Stimulated activated CD4-positive, alpha-beta T cell treated with anti-CD3 and anti-CD28 coated beads, Interleukin-15, amount 100 ng/mL, for 24 hours (primary cell): ENCODE measurements at regions not wholly inside any gene's neighbourhood (a gene's known extent, or its start where the extent isn't known, plus 50 kb on each side); places are given as distances from the start of the nearest gene placed in this dataset.

Experiments
- DNase-seq: peaks from one replicate; pipeline ENCODE4 v3.0.0-alpha.2; 2020

GRCh38 chr1:62989497-62989896, 205.6 kb downstream of the ATG4C start:
- no peak for DNase-seq

DNA sequence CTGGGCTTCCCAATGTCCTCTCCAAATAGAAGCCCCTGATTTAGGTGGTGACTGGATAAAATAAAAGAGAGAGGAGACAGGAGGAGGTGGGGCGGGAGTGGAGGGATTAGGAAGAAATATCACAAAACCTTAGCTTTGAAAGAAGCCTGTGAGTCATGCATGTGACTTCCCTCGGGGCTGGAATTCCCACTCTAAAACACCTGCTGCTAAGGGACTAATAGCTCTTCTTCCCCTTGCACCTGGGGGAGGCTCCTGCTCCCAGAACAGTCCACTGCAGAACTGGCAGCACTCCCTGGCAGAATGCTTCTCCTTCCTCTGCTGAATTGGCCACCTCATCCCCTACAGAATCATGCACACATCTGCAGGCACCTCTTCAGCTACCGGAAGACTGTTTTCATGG, 207.2 kb downstream of the ATG4C start:
- DNase-seq: no peak

DNA sequence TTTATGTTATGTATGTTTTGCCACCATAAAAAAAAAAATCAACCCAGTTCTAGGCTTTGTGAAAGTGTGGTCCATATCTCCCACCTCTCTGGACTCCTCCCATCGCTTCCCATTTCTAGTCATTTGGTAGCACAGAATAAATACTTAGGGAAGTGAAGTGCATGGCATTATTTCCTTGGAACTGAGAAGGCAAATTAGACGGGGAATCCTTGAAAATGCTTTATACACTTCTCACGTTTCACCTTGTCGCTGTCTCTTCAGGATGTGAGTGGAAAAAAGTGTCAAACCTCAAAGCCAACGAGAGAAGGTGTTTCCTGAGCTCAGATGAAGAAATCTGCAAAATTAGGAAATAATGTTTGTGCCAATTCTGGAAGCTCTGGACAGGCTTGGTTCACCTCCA, 209.9 kb downstream of the ATG4C start:
- no peak for DNase-seq

GRCh38 chr1:62995173-62995572, 211.2 kb downstream of the ATG4C start:
- DNase-seq: no peak

DNA sequence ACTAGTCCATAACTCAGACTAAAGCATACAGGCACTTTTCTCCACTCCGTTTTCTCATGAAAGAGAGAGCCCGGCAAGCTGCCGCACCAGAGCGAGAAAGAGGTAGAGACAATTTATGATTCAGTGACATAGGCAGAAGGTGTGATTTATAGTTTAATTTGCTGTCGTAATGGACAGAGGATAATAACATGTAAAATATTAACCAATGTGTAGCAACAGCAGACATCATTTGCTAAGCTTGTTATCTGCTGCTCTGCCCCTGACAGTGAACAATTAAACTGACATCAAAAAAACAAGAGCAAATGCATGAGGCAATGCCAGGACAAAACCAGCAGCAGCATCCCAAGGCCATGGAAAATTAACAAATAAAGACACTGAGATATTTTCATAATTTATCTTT, 214.0 kb downstream of the ATG4C start:
- no peak for DNase-seq

DNA sequence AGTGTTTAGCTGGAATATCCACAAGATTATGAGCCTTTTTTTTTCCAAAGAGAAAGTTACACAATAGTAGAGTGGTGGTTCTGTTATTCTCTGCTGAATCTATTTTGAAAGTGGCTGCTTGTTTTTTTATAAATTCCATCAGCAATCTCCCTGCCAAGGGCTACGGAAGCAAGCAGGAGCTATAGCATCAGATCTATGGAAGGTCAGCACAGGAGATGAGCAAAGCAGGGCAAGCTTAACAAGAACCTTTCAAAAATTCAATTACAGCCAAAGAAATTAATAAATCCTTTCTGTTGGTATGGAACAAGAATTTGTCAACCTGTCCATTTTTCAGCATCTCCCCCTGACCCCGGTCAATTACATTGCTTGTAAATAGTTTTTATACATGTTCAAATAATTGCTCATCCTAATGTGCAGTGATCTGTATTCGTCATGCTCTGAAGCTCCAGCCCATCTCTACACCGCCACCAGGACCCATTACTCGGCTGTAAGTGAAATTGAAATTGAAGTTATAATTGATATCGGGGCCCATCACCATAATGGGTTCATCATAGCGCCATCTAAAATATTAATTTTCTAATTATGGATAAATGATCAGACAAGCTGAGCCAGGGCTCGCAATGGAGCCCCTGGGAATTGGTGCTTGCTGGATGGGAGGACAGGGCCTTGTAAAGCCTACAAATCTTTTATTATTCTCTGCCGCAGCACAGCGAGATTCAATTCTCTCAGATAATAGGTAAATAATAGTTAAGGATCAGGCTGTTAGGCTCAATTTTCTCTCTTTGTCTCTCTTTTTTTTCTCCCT, 215.1 kb downstream of the ATG4C start:
- no peak for DNase-seq

DNA sequence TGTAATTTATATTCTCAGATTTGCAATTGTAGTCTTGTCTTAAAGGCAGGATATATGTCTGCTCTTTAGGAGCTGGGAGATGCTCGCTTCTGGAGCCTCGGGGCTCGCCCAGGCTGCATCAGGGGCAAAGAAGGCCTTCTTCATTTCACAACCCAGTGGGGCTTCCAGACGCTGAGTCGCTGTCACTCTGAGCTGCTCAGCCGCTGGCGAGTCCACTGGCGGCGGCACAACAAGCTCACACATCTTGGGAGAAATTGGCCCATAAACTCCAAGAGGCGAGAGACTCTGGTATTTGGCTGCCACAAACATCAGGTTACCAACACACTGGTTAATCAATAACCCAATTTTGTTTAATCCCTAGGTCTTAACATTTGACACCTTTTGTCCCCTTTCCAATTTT, 216.6 kb downstream of the ATG4C start:
- DNase-seq: no peak

DNA sequence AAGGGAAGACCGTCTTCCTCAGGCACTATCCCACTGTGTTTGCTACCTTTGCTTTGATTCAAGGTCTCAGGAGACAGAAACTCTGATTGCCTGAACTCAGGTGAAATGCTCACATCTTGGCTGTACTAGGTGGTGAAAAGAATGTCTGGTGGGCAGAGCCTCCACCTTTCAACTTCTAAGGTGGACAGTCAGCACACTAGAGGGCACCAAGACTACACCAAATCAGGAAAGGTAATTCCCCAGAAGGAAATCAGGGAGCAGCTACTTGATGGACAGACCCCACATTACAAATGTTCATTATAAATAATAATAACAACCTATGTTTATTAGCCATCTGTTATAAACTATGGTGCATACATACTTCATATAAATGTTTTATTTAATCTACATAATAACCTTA, 220.9 kb downstream of the ATG4C start:
- no peak for DNase-seq

- no peak for DNase-seq
Measured at GRCh38 chr1:63005812-63006211, 221.9 kb downstream of the ATG4C start.

DNA sequence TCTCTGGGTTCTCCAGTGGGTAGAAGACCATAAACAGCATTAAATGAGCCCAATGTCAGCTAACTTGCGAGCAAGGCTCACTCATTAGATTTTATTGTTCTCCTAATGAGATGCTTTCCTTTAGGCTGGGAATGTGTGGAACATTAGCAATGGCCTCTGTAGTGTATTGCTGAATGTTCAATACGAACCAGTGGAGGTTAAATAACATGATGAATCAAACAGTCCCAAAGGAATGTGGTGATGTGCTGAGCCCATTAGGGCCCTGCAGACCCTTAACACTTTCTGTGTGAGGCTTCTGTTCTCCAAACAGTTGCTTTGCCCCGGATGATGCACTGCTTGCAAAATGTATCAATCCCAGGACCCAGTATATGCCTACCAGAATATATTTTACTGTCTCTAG, 225.5 kb downstream of the ATG4C start:
- DNase-seq: no peak

DNA sequence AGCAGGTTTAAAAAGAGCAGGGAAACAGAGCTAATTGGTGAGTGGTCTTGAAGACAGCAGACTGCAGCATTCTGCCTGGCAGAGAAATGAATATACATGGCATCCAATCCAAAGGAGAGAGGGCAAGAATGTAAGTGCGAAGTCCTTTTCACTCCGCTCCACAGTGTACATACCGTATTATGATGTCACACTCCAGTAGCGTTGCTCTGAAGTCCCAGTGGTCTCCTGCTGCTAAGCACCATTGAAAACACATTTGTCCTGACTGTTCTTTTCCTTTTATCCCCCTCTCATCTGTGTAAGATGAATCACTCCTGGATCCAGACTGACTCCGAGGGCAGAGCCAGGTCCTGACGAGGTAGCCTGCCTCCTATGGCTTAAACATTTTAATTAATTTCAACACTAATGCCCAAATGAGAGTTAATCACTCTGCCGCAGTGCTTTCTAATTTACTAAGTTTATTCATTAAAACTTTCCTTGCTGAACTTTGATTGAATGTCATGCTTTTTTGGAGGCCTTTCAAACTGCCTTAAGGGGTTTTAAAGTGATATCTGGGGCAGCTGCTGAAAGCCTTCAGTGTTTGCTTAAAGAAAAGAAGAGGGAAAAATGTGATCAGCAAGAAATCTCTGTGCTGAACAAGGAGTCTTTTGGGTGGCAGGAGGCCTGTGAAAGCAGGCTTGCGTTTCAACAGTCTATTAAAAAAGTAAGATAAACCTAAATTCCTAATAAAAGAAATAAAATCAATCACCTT, 227.2 kb downstream of the ATG4C start:
- DNase-seq: no peak

GRCh38 chr1:63012339-63012738, 228.4 kb downstream of the ATG4C start:
- DNase-seq: no peak

DNA sequence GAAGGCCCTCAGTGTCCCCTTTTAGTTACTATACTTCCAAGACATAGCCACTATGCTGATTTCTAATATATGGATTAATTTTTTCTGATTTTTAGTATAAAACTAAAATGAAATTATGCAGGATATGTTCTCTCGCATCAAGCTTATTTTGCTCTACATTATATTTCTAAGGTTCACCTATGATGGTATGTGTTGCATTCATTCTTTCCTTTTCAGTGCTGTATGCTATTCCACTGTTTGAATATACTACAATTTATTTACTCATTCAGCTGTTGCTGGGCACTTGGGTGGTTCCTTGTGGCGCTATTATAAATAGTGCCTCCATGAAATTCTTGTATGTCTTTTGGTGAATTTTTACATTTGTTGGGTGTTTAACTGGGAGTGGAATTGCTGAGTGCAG, 230.3 kb downstream of the ATG4C start:
- no peak for DNase-seq

GRCh38 chr1:63022319-63022718, 238.4 kb downstream of the ATG4C start:
- no peak for DNase-seq

DNA sequence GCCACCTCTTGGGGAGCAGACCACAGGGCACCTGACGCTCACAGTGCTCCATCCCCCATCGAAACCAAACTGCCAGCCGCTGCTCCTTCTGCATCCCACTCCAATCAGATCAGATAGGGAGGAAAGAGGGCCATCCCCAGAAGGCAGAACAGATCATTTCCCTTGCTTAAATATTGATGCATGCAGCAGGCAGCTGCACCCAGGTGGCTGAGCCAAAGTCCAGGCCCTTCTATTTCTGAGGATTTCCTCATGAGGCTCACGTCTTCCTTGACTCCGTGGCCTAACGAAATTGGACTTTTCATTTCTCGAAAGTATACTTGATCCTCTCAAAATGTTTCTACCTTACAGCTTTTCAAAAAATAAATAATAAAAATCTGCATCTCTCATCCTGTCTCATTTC, 239.2 kb downstream of the ATG4C start:
- DNase-seq: no peak

DNA sequence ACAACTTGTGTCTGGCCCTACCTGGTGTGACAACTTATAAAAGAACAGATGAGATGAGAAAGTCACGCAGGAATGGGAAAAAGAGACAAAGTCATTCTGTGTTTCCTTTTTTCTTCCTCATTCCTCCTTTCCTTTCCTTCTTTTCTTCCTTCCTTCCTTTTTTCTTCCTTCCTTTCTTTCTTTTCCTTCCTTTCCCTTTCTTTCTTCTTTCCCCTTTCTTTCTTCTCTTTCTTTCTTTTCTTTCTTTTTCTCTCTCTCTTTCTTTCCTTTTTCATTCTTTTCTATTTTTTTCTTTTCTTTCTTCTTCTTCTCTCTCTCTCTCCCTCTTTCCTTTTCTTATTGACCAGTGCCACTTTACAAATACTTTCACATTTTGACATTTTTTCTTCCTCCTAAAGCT, 239.7 kb downstream of the ATG4C start:
- no peak for DNase-seq

DNA sequence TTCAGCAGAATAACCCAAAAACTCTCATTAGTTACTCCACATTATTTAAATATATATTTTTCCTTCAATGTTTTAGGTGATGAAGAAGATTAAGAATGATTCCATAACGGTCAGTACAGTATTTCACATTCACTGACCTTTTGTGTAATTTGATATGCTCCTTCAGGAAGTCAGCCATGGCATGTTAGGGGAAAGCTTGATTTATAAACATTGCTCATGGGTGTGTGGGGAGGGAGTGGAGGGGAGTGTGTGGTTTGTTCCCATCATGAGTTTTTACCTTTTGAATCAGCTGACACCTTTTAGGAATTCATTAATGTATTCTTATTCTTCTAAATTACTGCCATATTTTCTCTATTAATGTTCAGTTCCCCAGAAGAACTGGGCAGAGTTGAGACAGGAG, 240.2 kb downstream of the ATG4C start:
- no peak for DNase-seq

DNA sequence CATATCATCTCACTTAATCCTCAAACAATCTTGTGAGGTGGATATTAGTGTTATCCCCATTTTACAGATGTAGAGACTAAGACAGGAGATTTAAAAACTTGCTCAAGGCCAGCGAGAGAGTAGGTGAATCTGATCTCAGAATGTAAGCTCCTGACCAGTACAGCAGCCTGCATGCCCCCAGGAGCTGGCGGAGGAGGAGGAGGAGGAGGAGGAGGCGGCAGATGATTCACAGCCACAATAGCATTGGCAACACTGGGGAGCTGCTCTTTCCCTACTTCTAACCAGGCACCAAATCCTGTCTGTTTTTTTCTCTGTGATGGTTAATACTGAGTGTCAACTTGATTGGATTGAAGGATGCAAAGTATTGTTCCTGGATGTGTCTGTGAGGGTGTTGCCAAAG, 243.2 kb downstream of the ATG4C start:
- DNase-seq: no peak

DNA sequence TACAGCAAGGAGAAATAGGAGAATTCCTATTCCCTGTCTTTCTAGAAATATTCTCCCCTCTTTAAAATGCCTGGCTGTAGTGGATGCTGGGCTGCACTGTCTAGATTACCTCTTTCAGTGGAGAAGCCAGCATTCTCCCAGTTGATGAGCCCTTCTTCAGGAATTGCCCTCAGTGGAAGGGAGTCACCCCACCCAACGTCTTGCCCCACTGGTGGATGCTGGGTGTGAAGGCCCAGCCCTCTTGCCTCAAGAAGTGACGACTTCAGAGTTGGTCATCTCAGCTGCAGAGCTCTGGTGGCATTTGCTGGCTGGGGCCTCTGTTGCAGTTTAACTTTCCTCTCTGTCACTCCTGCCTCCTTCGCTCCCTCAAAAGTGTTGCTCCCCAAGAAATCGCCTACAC, 248.2 kb downstream of the ATG4C start:
- no peak for DNase-seq

GRCh38 chr1:63033211-63033610, 249.3 kb downstream of the ATG4C start:
- no peak for DNase-seq

DNA sequence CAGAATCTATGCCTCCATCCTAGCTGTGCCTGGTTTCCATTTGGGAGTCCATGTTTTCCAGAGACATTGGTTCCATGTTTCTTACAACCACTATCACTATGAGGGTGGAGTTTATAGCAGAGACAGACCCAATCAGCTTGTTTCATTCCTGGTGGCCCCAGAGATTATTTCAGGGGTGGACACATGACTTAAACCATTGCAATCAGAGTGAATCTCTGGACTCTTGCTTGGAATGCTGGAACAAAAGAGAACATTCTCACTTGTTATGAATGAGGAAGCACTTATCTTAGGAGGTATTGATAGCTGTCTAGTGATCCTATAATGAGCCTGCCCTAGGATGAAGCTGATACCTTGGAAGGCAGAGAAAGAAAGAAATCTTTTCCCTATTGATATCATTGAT, 250.3 kb downstream of the ATG4C start:
- DNase-seq: no peak

- no peak for DNase-seq
Measured at GRCh38 chr1:63038586-63038985, 254.7 kb downstream of the ATG4C start.

- DNase-seq: no peak
Measured at GRCh38 chr1:63041660-63042059, 257.7 kb downstream of the ATG4C start.

DNA sequence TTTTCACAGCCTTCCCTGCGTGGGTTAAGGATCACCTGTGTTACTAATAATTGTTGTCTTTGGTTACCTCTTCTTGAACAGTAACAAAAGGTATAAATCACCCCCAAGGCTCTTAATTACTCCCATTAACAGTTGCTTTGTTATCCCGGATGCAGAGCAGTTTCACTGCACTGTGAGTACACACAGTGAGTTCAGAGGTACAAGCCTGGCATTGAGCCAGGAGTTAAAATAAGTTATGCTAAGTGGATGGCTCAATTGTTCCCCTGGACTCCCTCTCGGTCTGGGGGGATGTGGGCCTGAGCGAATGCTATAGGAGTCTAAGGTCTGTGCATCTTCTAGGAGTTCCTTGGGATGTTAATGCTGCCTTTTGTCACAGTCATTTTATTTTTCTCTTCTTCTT, 258.3 kb downstream of the ATG4C start:
- no peak for DNase-seq

DNA sequence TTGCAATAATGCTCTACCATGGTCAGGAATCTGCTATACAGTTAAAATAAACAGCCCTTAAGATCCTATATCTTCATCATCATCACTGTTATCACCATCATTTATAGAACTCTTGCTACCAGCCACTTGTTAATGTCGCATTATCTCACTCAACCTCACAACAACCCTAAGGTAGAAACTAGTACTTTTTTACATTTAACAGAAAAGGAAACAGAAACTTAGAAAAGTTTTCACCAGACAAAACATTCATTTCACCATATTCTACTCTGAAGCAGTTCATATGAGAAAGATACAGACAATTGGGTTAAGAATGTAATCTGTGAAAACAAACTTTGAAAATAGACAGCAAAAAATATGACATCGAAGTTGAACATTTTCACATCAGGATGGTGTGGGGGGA, 262.6 kb downstream of the ATG4C start:
- no peak for DNase-seq
